Uterus (tissue), 2 donors: ENCODE measurements at regions not wholly inside any gene's neighbourhood (a gene's known extent, or its start where the extent isn't known, plus 50 kb on each side); places are given as distances from the start of the nearest gene placed in this dataset.

Experiments
- POLR2A ChIP-seq, 2 donors: fragments of 450-650 bp; IDR thresholded peaks; one replicate each; pipeline ENCODE4 v1.6.1; 2016; ENCODE audit warnings: antibody characterized with exemption in 2 of 2, mild to moderate bottlenecking in 1 of 2, moderate library complexity in 1 of 2
- TF ChIP-seq, protein P1 (sequence below), 4 experiments: fragments of 200-600 bp in 2 of 4; fragments of 450-650 bp in 2 of 4; sonication (generic) in 2 of 4; IDR thresholded peaks; one replicate each; pipeline ENCODE4 v1.5.1; 2016 to 2019; ENCODE audit warnings: antibody characterized with exemption in 4 of 4, mild to moderate bottlenecking in 2 of 4, moderate library complexity in 1 of 4

- TF ChIP-seq, protein P1, sequence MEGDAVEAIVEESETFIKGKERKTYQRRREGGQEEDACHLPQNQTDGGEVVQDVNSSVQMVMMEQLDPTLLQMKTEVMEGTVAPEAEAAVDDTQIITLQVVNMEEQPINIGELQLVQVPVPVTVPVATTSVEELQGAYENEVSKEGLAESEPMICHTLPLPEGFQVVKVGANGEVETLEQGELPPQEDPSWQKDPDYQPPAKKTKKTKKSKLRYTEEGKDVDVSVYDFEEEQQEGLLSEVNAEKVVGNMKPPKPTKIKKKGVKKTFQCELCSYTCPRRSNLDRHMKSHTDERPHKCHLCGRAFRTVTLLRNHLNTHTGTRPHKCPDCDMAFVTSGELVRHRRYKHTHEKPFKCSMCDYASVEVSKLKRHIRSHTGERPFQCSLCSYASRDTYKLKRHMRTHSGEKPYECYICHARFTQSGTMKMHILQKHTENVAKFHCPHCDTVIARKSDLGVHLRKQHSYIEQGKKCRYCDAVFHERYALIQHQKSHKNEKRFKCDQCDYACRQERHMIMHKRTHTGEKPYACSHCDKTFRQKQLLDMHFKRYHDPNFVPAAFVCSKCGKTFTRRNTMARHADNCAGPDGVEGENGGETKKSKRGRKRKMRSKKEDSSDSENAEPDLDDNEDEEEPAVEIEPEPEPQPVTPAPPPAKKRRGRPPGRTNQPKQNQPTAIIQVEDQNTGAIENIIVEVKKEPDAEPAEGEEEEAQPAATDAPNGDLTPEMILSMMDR (IDR thresholded peaks at IDR 0.05) = no peak
- TF ChIP-seq POLR2A (IDR thresholded peaks at IDR 0.05) = no peak
Observed at GRCh38 chr12:22810036-22810435, 185.1 kb downstream of the ETNK1 start.
